MCF 10A (cell line): ENCODE measurements at regions not wholly inside any gene's neighbourhood (a gene's known extent, or its start where the extent isn't known, plus 50 kb on each side); places are given as distances from the start of the nearest gene placed in this dataset.
A peak's percentile ranks its signal among the peaks of the same experiment; 100 is the strongest.

Experiments used
- BruUV-seq: library from RNA; stranded (reverse); fragments of 400-500 nt; replicated peaks from 2 replicates; lab custom pipeline; 2021; lab: Mats Ljungman, UMichigan
- CTCF ChIA-PET: fragments of 300-600 bp; sonication (Branson Sonifier 250); formaldehyde crosslinking; extraction: SDS; loops from one replicate; lab custom pipeline; 2021; ENCODE audit warnings: antibody characterized with exemption, inconsistent platforms; lab: Yijun Ruan, JAX
- POLR2A ChIA-PET: fragments of 300-600, 350-650 bp; sonication (Branson Sonifier 250); formaldehyde crosslinking; extraction: SDS; loops from one replicate; lab custom pipeline; 2020; ENCODE audit warnings: antibody characterized with exemption, inconsistent platforms; lab: Yijun Ruan, JAX
- DNase-seq: peaks from one replicate; pipeline ENCODE4 v3.0.0-alpha.2; 2018; ENCODE audit not compliant: unreplicated experiment
- H3K27ac Mint-ChIP-seq: one replicate; pipeline ENCODE4 v1.8.0; 2022; ENCODE audit warnings: mild to moderate bottlenecking, low read depth, mixed read lengths; ENCODE audit not compliant: unreplicated experiment
- H3K27me3 Mint-ChIP-seq: one replicate; pipeline ENCODE4 v1.8.0; 2022; ENCODE audit warnings: mixed read lengths; ENCODE audit not compliant: insufficient read depth, unreplicated experiment
- H3K36me3 Mint-ChIP-seq: one replicate; pipeline ENCODE4 v1.8.0; 2022; ENCODE audit warnings: mild to moderate bottlenecking, moderate library complexity, mixed read lengths; ENCODE audit not compliant: insufficient read depth, unreplicated experiment
- H3K4me1 Mint-ChIP-seq: one replicate; pipeline ENCODE4 v1.8.0; 2022; ENCODE audit warnings: mixed read lengths; ENCODE audit not compliant: insufficient read depth, unreplicated experiment
- H3K4me3 Mint-ChIP-seq: one replicate; pipeline ENCODE4 v1.8.0; 2022; ENCODE audit warnings: mild to moderate bottlenecking, moderate library complexity, mixed read lengths; ENCODE audit not compliant: unreplicated experiment
- H3K9me3 Mint-ChIP-seq: one replicate; pipeline ENCODE4 v1.8.0; 2022; ENCODE audit warnings: mixed read lengths; ENCODE audit not compliant: unreplicated experiment
- intact Hi-C: fragments of 100-400 bp; cut with micrococcal nuclease; formaldehyde crosslinking; loops from 2 replicates; pipeline ENCODE4 v1.14.1; 2022
- TF ChIP-seq, protein P1 (sequence below): fragments of 200-600 bp; IDR thresholded peaks from one replicate; pipeline ENCODE4 v1.8.0; 2022; ENCODE audit warnings: antibody characterized with exemption, mild to moderate bottlenecking; ENCODE audit not compliant: unreplicated experiment

DNA sequence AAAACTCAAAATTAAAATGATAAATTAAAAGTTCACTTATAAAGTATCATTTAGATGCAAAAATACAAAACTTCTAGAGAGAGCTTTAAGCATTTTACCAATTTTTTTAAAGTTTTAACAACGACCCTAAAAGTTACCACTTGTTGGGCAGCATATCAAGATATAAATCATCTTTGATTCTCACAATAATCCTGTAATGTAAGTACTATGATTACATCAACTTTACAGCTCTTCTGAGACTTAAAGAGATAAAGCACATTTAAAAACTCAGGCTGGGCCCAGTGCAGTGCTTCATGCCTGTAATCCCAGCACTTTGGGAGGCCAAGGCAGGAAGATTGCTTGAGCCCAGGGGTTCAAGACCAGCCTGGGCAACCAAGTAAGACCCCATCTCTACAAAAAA lies 202.7 kb upstream of the GPC6 start:
- no peak for DNase-seq
- no peak overlapping the region for H3K4me3 Mint-ChIP-seq
- no peak overlapping the region for H3K27ac Mint-ChIP-seq
- ChIA-PET CTCF (no interaction called here), POLR2A (interaction anchor here (0.6 kb wide), 1 partner anchor 23 kb away, joined by 3 read pairs; no protein-coding TSS in a partner anchor)
- BruUV-seq = no TSS peak
- no peaks in the 10 kb centered on the region for H3K27me3 Mint-ChIP-seq
- H3K9me3 Mint-ChIP-seq = peaks cover 8% of the 10 kb centered on the region
- no peaks in the 10 kb centered on the region for H3K4me1 Mint-ChIP-seq
- no peaks in the 10 kb centered on the region for H3K36me3 Mint-ChIP-seq
- intact Hi-C loops = no loop called here
- TF ChIP-seq, protein P1, sequence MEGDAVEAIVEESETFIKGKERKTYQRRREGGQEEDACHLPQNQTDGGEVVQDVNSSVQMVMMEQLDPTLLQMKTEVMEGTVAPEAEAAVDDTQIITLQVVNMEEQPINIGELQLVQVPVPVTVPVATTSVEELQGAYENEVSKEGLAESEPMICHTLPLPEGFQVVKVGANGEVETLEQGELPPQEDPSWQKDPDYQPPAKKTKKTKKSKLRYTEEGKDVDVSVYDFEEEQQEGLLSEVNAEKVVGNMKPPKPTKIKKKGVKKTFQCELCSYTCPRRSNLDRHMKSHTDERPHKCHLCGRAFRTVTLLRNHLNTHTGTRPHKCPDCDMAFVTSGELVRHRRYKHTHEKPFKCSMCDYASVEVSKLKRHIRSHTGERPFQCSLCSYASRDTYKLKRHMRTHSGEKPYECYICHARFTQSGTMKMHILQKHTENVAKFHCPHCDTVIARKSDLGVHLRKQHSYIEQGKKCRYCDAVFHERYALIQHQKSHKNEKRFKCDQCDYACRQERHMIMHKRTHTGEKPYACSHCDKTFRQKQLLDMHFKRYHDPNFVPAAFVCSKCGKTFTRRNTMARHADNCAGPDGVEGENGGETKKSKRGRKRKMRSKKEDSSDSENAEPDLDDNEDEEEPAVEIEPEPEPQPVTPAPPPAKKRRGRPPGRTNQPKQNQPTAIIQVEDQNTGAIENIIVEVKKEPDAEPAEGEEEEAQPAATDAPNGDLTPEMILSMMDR = no peak

DNA sequence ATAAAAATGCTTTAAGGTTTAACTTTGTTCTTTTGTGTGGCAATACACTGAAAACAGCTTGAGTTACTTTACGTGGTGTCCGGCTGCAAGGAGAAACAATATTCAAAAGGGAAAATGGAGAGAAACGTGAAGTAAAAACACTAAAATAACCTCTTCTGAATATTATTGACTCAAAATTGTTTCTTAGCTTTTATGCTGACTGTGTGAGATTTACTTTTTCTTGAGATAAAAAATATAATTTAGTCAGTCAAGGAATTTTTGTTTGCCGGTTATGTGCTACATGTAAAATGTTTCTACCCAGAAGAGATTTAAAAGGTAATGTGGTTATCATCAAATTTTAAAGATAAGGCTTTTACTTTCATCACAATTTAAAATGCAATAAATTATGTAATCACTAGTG lies 200.6 kb upstream of the GPC6 start:
- Mint-ChIP-seq H3K4me3 (no peak overlapping the region), H3K27me3 (no peaks in the 10 kb centered on the region), H3K9me3 (peaks cover under 1% of the 10 kb centered on the region), H3K36me3 (no peaks in the 10 kb centered on the region), H3K4me1 (no peaks in the 10 kb centered on the region), H3K27ac (no peak overlapping the region)
- no peak for DNase-seq
- CTCF ChIA-PET = interaction anchor here (0.6 kb wide), 1 partner anchor 92 kb away, joined by 3 read pairs; no protein-coding TSS in a partner anchor
- POLR2A ChIA-PET = no interaction called here
- no TSS peak for BruUV-seq
- intact Hi-C loops = no loop called here
- TF ChIP-seq, protein P1 = no peak

DNA sequence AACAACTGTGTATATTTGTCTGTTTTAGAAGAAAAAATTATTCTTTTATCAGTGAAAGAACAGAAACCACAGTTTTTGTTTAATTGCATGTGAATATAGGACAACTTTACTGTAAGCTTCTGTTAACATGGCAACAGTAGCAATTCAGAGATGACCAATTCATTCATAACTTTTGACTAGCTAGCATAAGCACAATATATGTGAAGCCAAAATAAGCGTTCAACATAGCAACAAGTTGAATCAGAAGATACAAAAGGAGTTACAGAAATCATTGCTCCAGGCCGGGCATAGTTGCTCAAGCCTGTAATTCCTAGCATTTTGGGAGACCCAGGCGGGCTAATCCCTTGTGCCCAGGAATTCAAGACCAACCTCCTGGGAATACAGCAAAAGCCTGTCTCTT lies 197.1 kb upstream of the GPC6 start:
- Mint-ChIP-seq H3K27me3 (no peaks in the 10 kb centered on the region), H3K9me3 (no peaks in the 10 kb centered on the region), H3K4me1 (no peaks in the 10 kb centered on the region), H3K36me3 (no peaks in the 10 kb centered on the region), H3K27ac (no peak overlapping the region), H3K4me3 (no peak overlapping the region)
- intact Hi-C loops = no loop called here
- ChIA-PET POLR2A (no interaction called here), CTCF (interaction anchor here (0.6 kb wide), 1 partner anchor 183 kb away, joined by 3 read pairs; no protein-coding TSS in a partner anchor)
- TF ChIP-seq, protein P1 = no peak
- DNase-seq = peak; percentile 1
- no TSS peak for BruUV-seq

DNA sequence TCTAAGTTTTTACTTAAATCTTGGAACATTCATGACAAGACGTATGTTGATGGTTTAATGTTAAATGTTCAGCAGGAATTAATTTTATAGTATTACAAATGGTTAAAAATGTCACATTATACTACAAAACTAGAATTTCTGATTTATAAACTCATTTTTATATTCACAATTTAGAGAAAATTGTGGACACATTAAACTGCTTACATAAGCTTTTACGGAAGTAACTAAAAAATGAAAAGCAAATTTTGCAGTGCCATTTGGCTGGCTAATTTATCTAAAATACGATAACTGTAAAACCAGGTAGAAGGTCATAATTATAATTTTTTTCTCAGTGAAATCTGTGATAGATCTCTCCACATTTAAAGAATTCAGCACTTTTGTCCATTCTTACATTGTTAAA lies 190.2 kb upstream of the GPC6 start:
- Mint-ChIP-seq H3K36me3 (no peaks in the 10 kb centered on the region), H3K27me3 (no peaks in the 10 kb centered on the region), H3K9me3 (no peaks in the 10 kb centered on the region), H3K4me1 (no peaks in the 10 kb centered on the region), H3K4me3 (no peak overlapping the region), H3K27ac (no peak overlapping the region)
- TF ChIP-seq, protein P1 = no peak
- CTCF ChIA-PET = no interaction called here
- DNase-seq = no peak
- intact Hi-C loops = no loop called here
- BruUV-seq = no TSS peak
- POLR2A ChIA-PET = no interaction called here
